ENCODE measurements at regions not wholly inside any gene's neighbourhood (a gene's known extent, or its start where the extent isn't known, plus 50 kb on each side); places are given as distances from the start of the nearest gene placed in this dataset.

DNA sequence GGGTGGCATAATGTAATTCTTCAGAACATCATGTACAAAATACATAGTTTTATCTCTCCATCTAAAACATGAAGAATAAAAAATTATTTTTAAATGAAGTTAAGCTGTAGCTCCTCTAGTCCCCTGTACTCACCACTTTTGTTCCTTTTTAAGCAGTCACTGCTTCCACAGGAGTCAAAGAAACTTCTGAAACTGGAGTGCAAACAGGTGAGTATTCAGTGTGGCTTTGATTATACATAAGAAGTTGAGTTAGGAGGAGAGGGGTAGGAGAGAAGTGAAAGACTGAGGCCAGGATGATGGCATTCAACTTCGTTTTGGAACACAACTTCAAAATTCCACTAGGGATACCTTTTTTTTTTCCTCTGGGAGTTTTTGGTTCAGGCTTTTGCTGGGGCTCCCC is 131.4 kb upstream of the CNTN1 start:
- ChIA-PET POLR2A (no interaction called here), CTCF (no interaction called here)
- TF ChIP-seq, protein P1, sequence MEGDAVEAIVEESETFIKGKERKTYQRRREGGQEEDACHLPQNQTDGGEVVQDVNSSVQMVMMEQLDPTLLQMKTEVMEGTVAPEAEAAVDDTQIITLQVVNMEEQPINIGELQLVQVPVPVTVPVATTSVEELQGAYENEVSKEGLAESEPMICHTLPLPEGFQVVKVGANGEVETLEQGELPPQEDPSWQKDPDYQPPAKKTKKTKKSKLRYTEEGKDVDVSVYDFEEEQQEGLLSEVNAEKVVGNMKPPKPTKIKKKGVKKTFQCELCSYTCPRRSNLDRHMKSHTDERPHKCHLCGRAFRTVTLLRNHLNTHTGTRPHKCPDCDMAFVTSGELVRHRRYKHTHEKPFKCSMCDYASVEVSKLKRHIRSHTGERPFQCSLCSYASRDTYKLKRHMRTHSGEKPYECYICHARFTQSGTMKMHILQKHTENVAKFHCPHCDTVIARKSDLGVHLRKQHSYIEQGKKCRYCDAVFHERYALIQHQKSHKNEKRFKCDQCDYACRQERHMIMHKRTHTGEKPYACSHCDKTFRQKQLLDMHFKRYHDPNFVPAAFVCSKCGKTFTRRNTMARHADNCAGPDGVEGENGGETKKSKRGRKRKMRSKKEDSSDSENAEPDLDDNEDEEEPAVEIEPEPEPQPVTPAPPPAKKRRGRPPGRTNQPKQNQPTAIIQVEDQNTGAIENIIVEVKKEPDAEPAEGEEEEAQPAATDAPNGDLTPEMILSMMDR (IDR thresholded peaks at IDR 0.05; ENCODE audit: low read depth, low read length): no peak
- no peak for DNase-seq (ENCODE audit: low read depth, low spot score)
- no peak overlapping the region for H3K4me3 ChIP-seq (ENCODE audit: low read depth, low read length)
- no peak overlapping the region for H3K27ac ChIP-seq (ENCODE audit: low read depth, low read length)
- no peaks in the 10 kb centered on the region for H3K27me3 ChIP-seq (ENCODE audit: control insufficient read depth, insufficient read depth, low read length)
- 0 out of 2 replicates have a peak, but pooled peaks cover 2% of the 10 kb centered on the region for H3K9me3 ChIP-seq (ENCODE audit: control insufficient read depth, insufficient read depth, low read length)

DNA sequence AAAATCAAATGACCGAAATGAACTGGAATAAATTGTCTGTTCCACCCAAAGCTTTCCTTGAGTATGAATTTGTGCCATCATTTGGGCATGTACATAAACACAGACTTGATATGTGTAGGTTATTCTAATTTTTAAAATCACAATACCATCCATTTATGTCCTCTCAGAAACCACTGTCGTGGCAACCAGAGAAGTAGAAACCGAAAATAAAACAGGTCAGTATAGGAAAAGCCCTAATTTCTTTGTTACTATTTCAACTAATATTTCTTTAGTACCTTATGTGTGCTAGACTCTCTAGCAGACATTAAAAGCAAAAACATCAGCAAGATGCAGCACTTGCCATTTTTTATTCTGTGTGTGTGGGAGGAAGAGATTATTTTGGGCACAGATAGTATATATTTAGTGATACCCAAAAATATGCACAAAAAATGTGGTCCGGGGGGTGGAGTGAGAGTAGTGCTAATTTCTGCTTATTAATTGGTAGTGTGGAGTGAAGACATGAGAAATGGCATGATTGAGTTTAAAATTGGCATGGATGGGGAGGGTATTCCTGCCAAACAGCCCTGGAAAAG is 130.8 kb upstream of the CNTN1 start:
- ChIA-PET POLR2A (no interaction called here), CTCF (no interaction called here)
- Histone ChIP-seq H3K27me3 (ENCODE audit: control insufficient read depth, insufficient read depth, low read length) (no peaks in the 10 kb centered on the region), H3K27ac (ENCODE audit: low read depth, low read length) (no peak overlapping the region), H3K4me3 (ENCODE audit: low read depth, low read length) (no peak overlapping the region), H3K9me3 (ENCODE audit: control insufficient read depth, insufficient read depth, low read length) (0 out of 2 replicates have a peak, but pooled peaks cover 2% of the 10 kb centered on the region)
- TF ChIP-seq, protein P1 (IDR thresholded peaks at IDR 0.05; ENCODE audit: low read depth, low read length): no peak
- no peak for DNase-seq (ENCODE audit: low read depth, low spot score)

DNA sequence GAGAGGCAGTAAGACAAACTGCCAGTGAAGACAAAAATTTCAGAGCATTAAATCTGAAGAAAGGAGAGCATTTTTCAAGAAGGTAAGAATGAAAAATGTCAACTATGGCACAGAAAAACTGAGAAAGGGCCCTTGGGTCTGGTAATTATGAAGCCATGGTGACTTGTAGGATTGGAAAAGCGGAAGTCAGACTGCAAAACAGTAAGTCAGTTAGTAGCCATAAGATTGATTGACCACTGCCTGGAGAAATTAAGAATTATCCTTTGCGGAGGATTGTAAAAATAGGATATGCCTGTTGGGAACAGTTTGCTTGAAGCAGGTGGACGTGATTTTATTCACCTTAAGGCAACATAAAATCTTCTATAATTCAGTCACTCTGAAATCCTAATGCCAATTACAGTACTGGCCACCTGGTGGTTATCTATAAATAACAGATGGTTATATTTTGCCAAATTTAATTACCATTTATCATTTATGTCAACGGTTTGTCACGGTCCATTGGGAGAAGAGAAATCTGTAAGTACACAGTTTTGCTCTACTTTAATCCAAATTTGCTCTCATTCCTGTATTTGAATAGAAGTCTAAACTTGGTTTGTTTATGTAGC is 127.1 kb upstream of the CNTN1 start:
- ChIA-PET POLR2A (no interaction called here), CTCF (no interaction called here)
- no peak overlapping the region for H3K27ac ChIP-seq (ENCODE audit: low read depth, low read length)
- H3K9me3 ChIP-seq (ENCODE audit: control insufficient read depth, insufficient read depth, low read length): peaks cover 6% of the 10 kb centered on the region; the same call in 1 of the 2 replicates
- no peak for DNase-seq (ENCODE audit: low read depth, low spot score)
- no peak overlapping the region for H3K4me3 ChIP-seq (ENCODE audit: low read depth, low read length)
- no peaks in the 10 kb centered on the region for H3K27me3 ChIP-seq (ENCODE audit: control insufficient read depth, insufficient read depth, low read length)
- TF ChIP-seq, protein P1 (IDR thresholded peaks at IDR 0.05; ENCODE audit: low read depth, low read length): no peak

DNA sequence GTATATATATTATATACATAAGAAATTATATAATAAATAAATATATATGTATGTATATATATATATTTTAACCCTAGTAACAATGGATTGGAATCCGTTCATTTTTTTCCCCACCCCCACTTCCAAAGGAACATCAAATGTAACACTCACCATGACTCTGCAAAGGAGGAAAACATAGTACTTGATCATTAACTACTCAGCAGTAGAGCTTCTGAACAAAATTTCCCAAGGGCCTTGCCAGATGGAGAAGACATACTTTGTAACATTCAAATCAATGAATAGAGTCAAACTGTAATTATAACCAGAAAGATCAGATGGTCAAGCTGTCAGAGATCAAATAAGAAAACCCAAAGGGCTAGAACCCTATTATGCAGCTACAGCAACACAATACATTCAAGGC is 126.0 kb upstream of the CNTN1 start:
- TF ChIP-seq, protein P1 (IDR thresholded peaks at IDR 0.05; ENCODE audit: low read depth, low read length): no peak
- ChIA-PET CTCF (no interaction called here), POLR2A (no interaction called here)
- Histone ChIP-seq H3K4me3 (ENCODE audit: low read depth, low read length) (no peak overlapping the region), H3K27me3 (ENCODE audit: control insufficient read depth, insufficient read depth, low read length) (no peaks in the 10 kb centered on the region), H3K9me3 (ENCODE audit: control insufficient read depth, insufficient read depth, low read length) (peaks cover 6% of the 10 kb centered on the region; the same call in 1 of the 2 replicates), H3K27ac (ENCODE audit: low read depth, low read length) (no peak overlapping the region)
- no peak for DNase-seq (ENCODE audit: low read depth, low spot score)

DNA sequence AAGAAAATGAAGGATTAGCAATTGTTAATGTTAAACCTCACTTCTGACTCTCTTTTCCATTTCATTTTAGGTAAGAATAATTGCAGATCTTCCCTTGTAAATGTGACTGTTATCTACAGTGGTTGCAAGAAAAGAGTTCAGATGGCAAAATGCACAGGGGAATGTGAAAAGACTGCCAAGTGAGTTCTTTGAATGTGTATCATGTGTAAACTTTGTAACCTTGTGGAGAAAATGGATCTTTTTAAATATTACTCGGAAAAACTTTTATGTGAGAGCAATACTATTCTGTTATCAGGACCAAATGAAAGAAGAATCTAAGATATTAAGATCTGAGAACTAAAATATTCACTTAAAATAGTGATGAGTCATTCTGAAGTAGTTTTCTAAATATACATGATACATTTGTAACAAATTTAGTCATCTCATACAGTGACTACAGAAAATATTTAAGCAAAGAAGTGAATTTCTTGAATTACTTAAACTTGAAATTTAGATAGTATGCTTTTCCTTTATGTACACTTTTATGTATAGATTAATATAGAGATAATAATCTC is 122.5 kb upstream of the CNTN1 start:
- TF ChIP-seq, protein P1 (IDR thresholded peaks at IDR 0.05; ENCODE audit: low read depth, low read length): no peak
- Histone ChIP-seq H3K9me3 (ENCODE audit: control insufficient read depth, insufficient read depth, low read length) (peaks cover 4% of the 10 kb centered on the region; the same call in 1 of the 2 replicates), H3K4me3 (ENCODE audit: low read depth, low read length) (no peak overlapping the region), H3K27me3 (ENCODE audit: control insufficient read depth, insufficient read depth, low read length) (no peaks in the 10 kb centered on the region), H3K27ac (ENCODE audit: low read depth, low read length) (no peak overlapping the region)
- CTCF ChIA-PET: no interaction called here
- DNase-seq (ENCODE audit: low read depth, low spot score): no peak
- POLR2A ChIA-PET: no interaction called here
